Ovary (tissue), 3 donors: ENCODE measurements at regions not wholly inside any gene's neighbourhood (a gene's known extent, or its start where the extent isn't known, plus 50 kb on each side); places are given as distances from the start of the nearest gene placed in this dataset.

Experiments
- CTCF ChIP-seq, 3 donors: fragments of 450-650 bp in 2 of 3; fragments of 200-600 bp in 1 of 3; IDR thresholded peaks; one replicate each; pipeline versions ENCODE4 v1.5.1 to v1.8.0; 2016 to 2022; ENCODE audit warnings: antibody characterized with exemption in 3 of 3, mild to moderate bottlenecking in 1 of 3
- EP300 ChIP-seq: sonication (generic); formaldehyde crosslinking; IDR thresholded peaks from one replicate; pipeline ENCODE4 v1.6.1; 2017; ENCODE audit warnings: antibody characterized with exemption
- POLR2A ChIP-seq: fragments of 450-650 bp; IDR thresholded peaks from one replicate; pipeline ENCODE4 v1.6.1; 2017; ENCODE audit warnings: antibody characterized with exemption, mild to moderate bottlenecking, moderate library complexity
- donor health status: DM: no; HTN: no; CAD: no.

GRCh38 chr2:142571934-142572333 lies 305.5 kb upstream of the KYNU start:
- TF ChIP-seq POLR2A: no peak
- no peak for TF ChIP-seq CTCF (IDR thresholded peaks at IDR 0.05)
- no peak for TF ChIP-seq EP300
